Thoracic aorta (tissue), 2 donors: ENCODE measurements at regions not wholly inside any gene's neighbourhood (a gene's known extent, or its start where the extent isn't known, plus 50 kb on each side); places are given as distances from the start of the nearest gene placed in this dataset.
"Not testable (repeated sequence)": the region's sequence is repeated elsewhere in the genome, so short reads cannot be mapped to it uniquely, and the experiment has no call there.

Source experiments
- ATAC-seq: fragments of 150-250 bp; one replicate; pipeline ENCODE4 v1.8.0; 2017; ENCODE audit warnings: low read depth; ENCODE audit not compliant: insufficient number of reproducible peaks, low FRiP score
- DNase-seq: peaks from one replicate; pipeline ENCODE4 v3.0.0-alpha.2; 2020; ENCODE audit warnings: low spot score
- H3K27ac ChIP-seq, 2 donors: fragments of 200-600 bp; sonication (generic); 1 replicate in 1 of 2; 2 replicates in 1 of 2; pipeline ENCODE4 v1.5.1; 2016; ENCODE audit warnings: mild to moderate bottlenecking in 2 of 2, moderate library complexity in 2 of 2
- H3K27me3 ChIP-seq: fragments of 200-600 bp; sonication (generic); replicated peaks from 2 replicates; pipeline ENCODE4 v1.6.0; 2016; ENCODE audit warnings: mild to moderate bottlenecking; ENCODE audit not compliant: insufficient read depth
- H3K36me3 ChIP-seq: fragments of 200-600 bp; sonication (generic); one replicate; pipeline ENCODE4 v1.5.1; 2016
- H3K4me1 ChIP-seq, 2 donors: fragments of 200-600 bp; sonication (generic); 1 replicate in 1 of 2; 2 replicates in 1 of 2; pipeline versions ENCODE4 v1.5.1 to v1.6.0; 2016; ENCODE audit warnings: low read depth in 2 of 2, mild to moderate bottlenecking in 1 of 2; ENCODE audit not compliant: control insufficient read depth in 1 of 2
- H3K4me3 ChIP-seq: fragments of 200-600 bp; sonication (generic); 2 replicates; pipeline ENCODE4 v1.5.1; 2016; ENCODE audit warnings: mild to moderate bottlenecking
- H3K9me3 ChIP-seq: fragments of 200-600 bp; sonication (generic); 2 replicates; pipeline ENCODE4 v1.5.1; 2016
- CTCF ChIP-seq: fragments of 200-600 bp; sonication (generic); IDR thresholded peaks from one replicate; pipeline ENCODE4 v1.5.1; 2019; ENCODE audit warnings: antibody characterized with exemption

DNA sequence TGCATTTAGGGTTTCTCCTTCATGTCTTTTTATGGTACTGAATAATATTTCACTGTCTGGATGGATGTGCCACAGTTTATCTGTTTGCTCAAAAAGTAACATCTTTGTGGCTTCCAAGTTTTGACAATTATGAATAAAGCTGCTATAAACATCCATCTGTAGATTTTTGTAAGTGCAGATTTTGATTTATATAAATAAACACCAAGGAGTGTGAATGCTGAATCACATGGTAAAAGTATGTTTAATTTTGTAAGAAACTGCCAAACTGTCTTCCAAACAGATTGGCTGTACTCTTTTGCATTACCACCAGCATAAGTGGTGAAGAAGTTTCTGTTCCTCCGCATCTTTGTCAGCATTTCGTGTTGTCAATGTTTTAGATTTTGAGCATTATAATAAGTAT, 158.7 kb upstream of the GIMD1 start:
- Histone ChIP-seq H3K9me3 (no peaks in the 10 kb centered on the region), H3K27me3 (no peaks in the 10 kb centered on the region), H3K36me3 (no peaks in the 10 kb centered on the region), H3K4me3 (no peak overlapping the region), H3K4me1 (no peaks in the 10 kb centered on the region), H3K27ac (no peak overlapping the region)
- ATAC-seq, result no peak
- DNase-seq, result no peak
- TF ChIP-seq CTCF, result no peak

- not testable (repeated sequence) for H3K27me3 ChIP-seq, H3K4me1 ChIP-seq, H3K27ac ChIP-seq, H3K4me3 ChIP-seq, ATAC-seq, H3K9me3 ChIP-seq, DNase-seq, H3K36me3 ChIP-seq
These were observed 156.8 kb upstream of the GIMD1 start for GRCh38 chr4:106525425-106525824.

GRCh38 chr4:106524772-106525171, 156.2 kb upstream of the GIMD1 start:
- not testable (repeated sequence) for H3K36me3 ChIP-seq, H3K9me3 ChIP-seq, DNase-seq, H3K27me3 ChIP-seq, ATAC-seq, H3K4me3 ChIP-seq, H3K27ac ChIP-seq, H3K4me1 ChIP-seq

- Histone ChIP-seq H3K4me3 (no peak overlapping the region), H3K27me3 (no peaks in the 10 kb centered on the region), H3K36me3 (no peaks in the 10 kb centered on the region), H3K9me3 (no peaks in the 10 kb centered on the region), H3K4me1 (no peaks in the 10 kb centered on the region), H3K27ac (no peak overlapping the region)
- DNase-seq (no peak), ATAC-seq (no peak)
- no peak for TF ChIP-seq CTCF
These were observed 154.3 kb upstream of the GIMD1 start for GRCh38 chr4:106522839-106523238.

GRCh38 chr4:106512706-106513105, 144.1 kb upstream of the GIMD1 start:
- no peak for TF ChIP-seq CTCF
- H3K27ac ChIP-seq, result no peak overlapping the region
- no peaks in the 10 kb centered on the region for H3K4me1 ChIP-seq
- H3K4me3 ChIP-seq, result no peak overlapping the region
- no peak for ATAC-seq
- H3K27me3 ChIP-seq, result no peaks in the 10 kb centered on the region
- H3K36me3 ChIP-seq, result no peaks in the 10 kb centered on the region
- no peak for DNase-seq
- no peaks in the 10 kb centered on the region for H3K9me3 ChIP-seq

- H3K4me1 ChIP-seq, result no peaks in the 10 kb centered on the region
- no peak overlapping the region for H3K27ac ChIP-seq
- TF ChIP-seq CTCF, result no peak
- ATAC-seq (no peak), DNase-seq (no peak)
- H3K36me3 ChIP-seq, result no peaks in the 10 kb centered on the region
- no peaks in the 10 kb centered on the region for H3K27me3 ChIP-seq
- no peak overlapping the region for H3K4me3 ChIP-seq
- no peaks in the 10 kb centered on the region for H3K9me3 ChIP-seq
These were observed 138.9 kb upstream of the GIMD1 start for GRCh38 chr4:106507440-106507839.
